Adipocyte (in vitro differentiated cells): ENCODE measurements at regions not wholly inside any gene's neighbourhood (a gene's known extent, or its start where the extent isn't known, plus 50 kb on each side); places are given as distances from the start of the nearest gene placed in this dataset.
A peak's percentile ranks its signal among the peaks of the same experiment; 100 is the strongest.

Source experiments
- DNase-seq: peaks from one replicate; pipeline ENCODE4 v3.0.0-alpha.2; 2015; ENCODE audit warnings: low read depth
- H3K27me3 ChIP-seq: replicated peaks from 2 replicates; pipeline ENCODE4 v1.7.0; 2013; ENCODE audit warnings: mild to moderate bottlenecking, low read length, moderate library complexity; ENCODE audit not compliant: control insufficient read depth, insufficient read depth
- H3K36me3 ChIP-seq: 2 replicates; pipeline ENCODE4 v1.7.0; 2013; ENCODE audit warnings: low read length, mild to moderate bottlenecking, moderate library complexity; ENCODE audit not compliant: control insufficient read depth, insufficient read depth, severe bottlenecking
- H3K4me1 ChIP-seq: 2 replicates; pipeline ENCODE4 v1.7.0; 2013; ENCODE audit warnings: mild to moderate bottlenecking, low read length, moderate library complexity; ENCODE audit not compliant: control insufficient read depth, insufficient read depth
- H3K4me3 ChIP-seq: 2 replicates; pipeline ENCODE4 v1.7.0; 2013; ENCODE audit warnings: mild to moderate bottlenecking, low read length, moderate library complexity
- H3K9ac ChIP-seq: 2 replicates; pipeline ENCODE4 v1.7.0; 2013; ENCODE audit warnings: mild to moderate bottlenecking, low read length, moderate library complexity
- H3K9me3 ChIP-seq: 2 replicates; pipeline ENCODE4 v1.7.0; 2013; ENCODE audit warnings: mild to moderate bottlenecking, low read length, moderate library complexity; ENCODE audit not compliant: control insufficient read depth

DNA sequence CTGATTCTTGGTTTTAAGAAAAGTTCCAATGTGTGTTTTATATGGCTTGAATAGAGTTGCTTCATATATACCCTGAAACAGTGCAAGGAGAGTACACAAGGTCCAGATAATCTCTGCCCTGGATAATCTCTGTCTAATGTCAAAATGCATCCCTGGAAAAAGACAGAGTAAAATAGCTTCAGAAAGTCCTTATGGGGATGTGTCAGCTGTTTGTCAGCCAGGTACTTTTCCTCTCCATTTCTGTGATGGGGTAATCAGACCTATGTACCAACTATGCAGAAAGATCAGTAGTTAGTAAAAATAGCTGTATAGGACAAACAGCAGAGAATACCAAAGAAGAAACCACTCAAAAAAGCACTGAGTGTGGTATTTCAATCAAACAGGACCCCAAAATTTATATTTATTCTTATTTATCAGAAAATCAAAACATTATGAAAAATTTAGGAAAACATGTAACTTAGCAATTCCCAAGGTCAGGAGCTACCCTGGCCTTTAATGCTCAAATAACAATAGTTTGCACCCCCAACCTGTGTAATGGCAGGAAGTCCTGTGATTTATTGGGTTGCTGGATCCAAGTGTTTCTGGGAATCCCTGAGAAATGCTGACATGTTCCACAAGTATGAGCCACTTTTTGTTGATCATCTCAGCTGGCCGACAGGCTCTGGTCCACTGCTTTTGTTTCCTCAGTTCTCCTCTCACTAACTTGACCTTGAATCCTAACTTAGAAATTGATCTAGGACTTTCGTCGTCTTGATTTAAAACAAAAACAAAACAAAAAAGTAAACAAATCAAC, 69.6 kb downstream of the MDH1 start:
- DNase-seq: no peak
- Histone ChIP-seq H3K36me3 (no peaks in the 10 kb centered on the region), H3K9ac (no peak overlapping the region), H3K9me3 (peaks cover 5% of the 10 kb centered on the region), H3K27me3 (no peaks in the 10 kb centered on the region), H3K4me3 (no peak overlapping the region), H3K4me1 (peaks cover 37% of the 10 kb centered on the region)

DNA sequence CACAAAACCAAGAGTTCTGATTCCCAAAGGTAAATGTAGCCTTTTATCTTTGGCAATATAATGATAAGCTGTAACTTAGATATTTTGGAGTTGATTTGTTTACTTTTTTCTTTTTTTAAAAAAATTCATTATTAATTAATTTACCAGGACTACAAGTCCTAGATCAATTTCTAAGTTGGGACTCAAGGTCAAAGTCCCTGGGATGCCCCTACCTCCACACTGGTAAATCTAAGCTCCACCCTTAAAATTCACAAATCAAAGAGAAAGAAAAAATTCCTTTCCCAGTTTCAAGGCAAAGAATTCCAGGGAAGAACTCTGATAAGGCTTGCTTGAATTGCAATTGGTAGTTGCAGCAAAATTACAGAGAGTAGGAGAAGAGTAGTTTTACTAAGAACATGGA, 71.3 kb downstream of the MDH1 start:
- Histone ChIP-seq H3K27me3 (no peaks in the 10 kb centered on the region), H3K4me1 (peaks cover 40% of the 10 kb centered on the region), H3K9ac (no peak overlapping the region), H3K36me3 (no peaks in the 10 kb centered on the region), H3K4me3 (no peak overlapping the region), H3K9me3 (no peaks in the 10 kb centered on the region)
- DNase-seq: no peak

DNA sequence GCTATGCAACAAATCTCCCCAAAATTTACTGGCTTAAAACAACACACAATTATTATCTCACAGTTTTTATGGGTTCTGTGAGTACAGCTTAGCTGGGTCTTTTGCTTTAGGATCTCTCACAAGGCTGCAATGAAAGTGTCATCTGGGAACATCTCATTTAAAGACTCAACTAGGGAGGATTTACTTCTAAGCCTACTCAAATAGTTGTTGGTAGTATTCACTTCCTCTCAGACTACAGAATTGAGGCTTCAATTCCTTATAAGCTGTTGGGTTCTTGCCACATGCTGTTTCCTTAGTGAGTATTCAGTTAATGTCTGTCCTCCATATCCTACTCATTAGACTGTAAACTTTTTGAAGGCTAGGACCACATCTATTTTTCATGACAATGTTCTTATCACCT, 72.3 kb downstream of the MDH1 start:
- DNase-seq: peak; percentile 73
- no peak overlapping the region for H3K9ac ChIP-seq
- no peaks in the 10 kb centered on the region for H3K27me3 ChIP-seq
- no peaks in the 10 kb centered on the region for H3K9me3 ChIP-seq
- no peak overlapping the region for H3K4me3 ChIP-seq
- H3K4me1 ChIP-seq: peaks cover 44% of the 10 kb centered on the region
- H3K36me3 ChIP-seq: no peaks in the 10 kb centered on the region

DNA sequence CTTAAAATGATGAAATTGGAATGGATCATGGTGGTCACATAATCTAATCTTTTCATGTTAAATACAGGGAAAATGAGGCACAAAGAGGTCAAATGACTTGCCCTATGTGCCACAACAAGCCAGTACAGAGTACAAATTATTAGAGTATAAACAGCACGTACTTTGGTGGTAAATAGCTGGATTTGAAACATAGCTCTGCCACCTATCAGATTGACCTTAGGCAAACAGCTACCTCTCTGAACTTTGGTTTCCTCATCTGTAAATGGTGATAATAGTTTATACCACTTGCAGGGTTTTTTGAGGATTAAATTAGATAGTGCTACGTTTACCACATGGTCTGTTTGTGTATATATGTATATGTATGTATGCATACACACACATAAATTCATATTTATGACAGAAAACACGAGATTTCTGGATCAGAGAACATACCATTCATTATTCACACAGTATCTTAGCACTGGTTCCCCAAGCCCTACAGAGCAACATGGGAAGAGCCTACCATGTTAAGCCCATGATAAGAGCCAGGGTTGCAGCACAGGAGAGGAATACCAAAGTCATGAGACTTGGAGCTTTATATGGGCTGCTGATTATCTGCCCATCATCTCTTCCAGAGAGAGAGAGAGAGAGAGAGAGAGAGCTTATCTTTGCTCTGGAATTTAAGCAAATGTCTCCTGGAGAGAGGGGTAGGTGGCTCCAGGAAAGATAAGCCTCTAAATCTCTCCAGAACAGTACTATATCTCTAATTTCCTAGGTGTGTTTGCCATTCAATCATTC, 73.5 kb downstream of the MDH1 start:
- no peak for DNase-seq
- H3K4me3 ChIP-seq: no peak overlapping the region
- no peak overlapping the region for H3K9ac ChIP-seq
- H3K9me3 ChIP-seq: no peaks in the 10 kb centered on the region
- H3K27me3 ChIP-seq: no peaks in the 10 kb centered on the region
- no peaks in the 10 kb centered on the region for H3K36me3 ChIP-seq
- peaks cover 51% of the 10 kb centered on the region for H3K4me1 ChIP-seq

DNA sequence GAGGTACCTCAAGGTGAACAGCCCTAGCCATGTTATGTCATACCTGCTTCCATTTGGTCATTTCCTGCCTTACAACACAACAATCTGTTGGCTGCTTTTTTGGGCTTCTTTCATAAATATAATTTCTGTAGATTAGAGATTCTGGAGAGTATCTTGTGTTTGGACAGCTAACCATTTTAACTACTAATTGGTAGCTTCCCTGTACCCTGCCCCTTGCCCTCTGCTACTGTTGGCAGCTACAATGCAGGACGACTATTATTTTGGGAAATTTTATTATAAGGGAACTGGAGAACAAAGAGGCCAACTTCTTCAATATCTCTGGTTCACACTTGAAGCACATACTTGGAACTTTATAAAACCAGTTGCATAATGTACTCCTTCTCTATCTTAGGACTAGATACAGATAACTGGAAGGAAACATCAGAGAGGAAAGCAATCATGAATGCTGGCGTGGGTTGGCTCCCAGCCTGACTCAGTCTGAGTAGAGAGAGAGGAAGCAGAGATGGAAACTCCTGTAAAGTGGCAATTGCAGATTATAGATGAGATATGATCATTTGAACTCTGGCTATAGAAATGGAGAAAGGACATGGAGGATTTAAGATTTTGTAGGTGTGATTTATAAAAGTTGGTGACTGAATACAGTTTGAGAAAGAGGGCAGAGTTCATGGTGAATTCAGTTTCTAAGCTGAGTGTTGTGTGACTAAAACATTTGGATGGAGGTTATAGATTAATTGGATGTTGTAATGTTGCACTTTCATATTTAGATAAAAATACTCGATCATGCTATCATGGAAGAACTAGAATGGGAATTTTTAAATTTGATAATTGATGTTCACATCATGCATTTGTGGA, 74.5 kb downstream of the MDH1 start:
- H3K4me3 ChIP-seq: peak overlapping the region; percentile 21
- no peak overlapping the region for H3K9ac ChIP-seq

DNA sequence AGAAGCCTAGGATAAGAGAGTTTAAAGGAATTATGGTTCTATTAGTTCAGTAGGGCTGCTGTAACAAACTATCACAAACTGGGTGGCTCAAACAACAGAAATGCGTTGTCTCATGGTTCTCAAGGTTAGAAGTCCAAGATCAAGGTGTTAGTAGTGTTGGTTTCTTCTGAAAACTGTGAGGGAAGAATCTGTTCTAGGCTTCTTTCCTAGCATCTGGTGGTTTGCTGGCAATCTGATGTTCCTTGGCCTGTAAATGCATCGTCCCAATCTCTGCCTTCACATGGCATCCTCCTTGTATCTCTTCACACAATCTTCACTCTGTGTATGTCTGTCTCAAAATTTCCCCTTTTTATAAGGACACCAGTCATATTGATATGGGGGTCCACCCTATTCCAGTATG, 76.3 kb downstream of the MDH1 start:
- Histone ChIP-seq H3K4me1 (peaks cover 59% of the 10 kb centered on the region), H3K4me3 (no peak overlapping the region), H3K27me3 (no peaks in the 10 kb centered on the region), H3K36me3 (no peaks in the 10 kb centered on the region), H3K9ac (no peak overlapping the region), H3K9me3 (no peaks in the 10 kb centered on the region)
- no peak for DNase-seq

More for the DNA sequence above, 74.5 kb downstream of the MDH1 start:
- H3K36me3 ChIP-seq: no peaks in the 10 kb centered on the region
- H3K4me1 ChIP-seq: peaks cover 60% of the 10 kb centered on the region
- no peak for DNase-seq
- H3K27me3 ChIP-seq: no peaks in the 10 kb centered on the region
- H3K9me3 ChIP-seq: no peaks in the 10 kb centered on the region

DNA sequence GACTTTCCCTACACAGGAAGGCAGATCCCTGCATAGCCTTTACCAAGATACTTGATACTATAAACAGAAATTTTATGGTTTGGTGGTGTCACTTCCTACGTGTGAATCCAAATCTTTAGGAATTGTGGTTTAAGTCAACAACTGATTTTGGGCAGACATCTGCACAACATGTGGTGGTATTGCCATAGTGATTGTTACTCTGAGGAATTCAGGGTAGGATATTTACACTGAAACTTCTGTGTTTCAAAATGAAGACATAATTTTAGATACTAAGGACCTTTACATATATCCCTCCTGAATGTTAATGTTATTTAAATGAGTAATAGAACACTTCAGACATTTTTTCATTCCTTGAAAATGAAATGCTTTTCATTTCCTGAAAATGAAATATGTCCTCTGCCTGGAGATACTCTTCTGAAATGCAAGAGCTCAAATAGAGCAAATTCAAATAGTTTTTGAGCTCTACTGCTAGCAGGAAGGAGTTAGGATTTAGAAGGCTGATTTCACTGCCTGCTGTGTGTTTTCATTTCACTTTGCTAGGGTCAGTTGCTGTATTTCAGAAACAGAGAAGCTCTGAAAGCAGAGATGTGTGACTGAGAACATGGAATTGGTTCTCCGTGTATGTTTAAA, 77.2 kb downstream of the MDH1 start:
- H3K36me3 ChIP-seq: no peaks in the 10 kb centered on the region
- H3K9ac ChIP-seq: peak overlapping the region; percentile 27
- H3K27me3 ChIP-seq: no peaks in the 10 kb centered on the region
- no peaks in the 10 kb centered on the region for H3K9me3 ChIP-seq
- peak; percentile 59 for DNase-seq
- H3K4me1 ChIP-seq: peaks cover 63% of the 10 kb centered on the region
- H3K4me3 ChIP-seq: no peak overlapping the region

DNA sequence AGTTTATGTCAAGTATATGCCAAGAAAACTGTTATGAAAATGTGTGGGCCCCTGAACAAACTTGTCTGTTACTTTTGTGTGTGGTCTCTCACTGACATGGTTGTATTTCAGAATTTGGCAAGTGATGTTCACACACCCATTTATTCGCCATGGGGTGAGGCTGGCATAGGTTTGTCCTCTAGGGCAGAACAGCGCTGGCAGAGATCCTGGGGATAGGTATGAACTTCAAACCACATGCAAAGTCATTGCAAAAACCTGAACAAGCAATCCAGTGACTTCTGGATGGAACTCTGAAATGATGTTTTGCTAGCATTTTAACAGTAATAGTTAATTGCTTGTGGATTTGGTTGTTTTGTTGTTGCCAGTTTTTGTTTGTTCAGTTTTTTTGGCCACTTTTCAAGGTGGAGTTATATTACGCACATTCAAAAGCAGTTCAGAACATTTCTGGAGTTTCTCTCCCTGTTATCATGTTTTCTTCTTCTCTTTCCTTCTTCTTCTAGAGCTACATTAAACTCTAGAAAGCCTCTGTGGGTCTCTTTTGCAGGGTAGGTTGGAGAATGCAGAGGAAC, 78.5 kb downstream of the MDH1 start:
- Histone ChIP-seq H3K9me3 (no peaks in the 10 kb centered on the region), H3K4me1 (peaks cover 56% of the 10 kb centered on the region), H3K4me3 (no peak overlapping the region), H3K36me3 (no peaks in the 10 kb centered on the region), H3K9ac (no peak overlapping the region), H3K27me3 (no peaks in the 10 kb centered on the region)
- no peak for DNase-seq

DNA sequence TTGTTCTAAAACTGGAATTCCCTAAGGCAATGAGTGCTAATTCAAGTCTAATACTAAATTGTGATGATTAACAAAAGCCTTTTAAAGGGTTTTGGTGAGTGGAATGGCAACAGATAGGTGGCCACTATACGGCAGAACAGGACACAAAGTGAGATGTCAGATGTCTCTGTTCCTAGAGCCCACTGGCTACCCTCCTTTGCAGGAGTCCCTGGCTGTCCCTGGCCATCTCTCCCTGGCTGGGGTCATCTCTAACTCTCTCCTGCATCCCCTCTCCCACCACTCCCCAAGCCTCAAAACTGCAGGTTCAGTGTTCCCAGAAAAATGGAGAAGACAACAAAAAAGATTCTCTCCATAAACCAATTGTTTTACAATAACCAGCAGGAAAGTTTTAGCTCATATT, 79.2 kb downstream of the MDH1 start:
- no peak for DNase-seq
- no peaks in the 10 kb centered on the region for H3K27me3 ChIP-seq
- no peaks in the 10 kb centered on the region for H3K36me3 ChIP-seq
- H3K4me1 ChIP-seq: peaks cover 49% of the 10 kb centered on the region
- H3K9me3 ChIP-seq: no peaks in the 10 kb centered on the region
- H3K9ac ChIP-seq: no peak overlapping the region
- H3K4me3 ChIP-seq: no peak overlapping the region

DNA sequence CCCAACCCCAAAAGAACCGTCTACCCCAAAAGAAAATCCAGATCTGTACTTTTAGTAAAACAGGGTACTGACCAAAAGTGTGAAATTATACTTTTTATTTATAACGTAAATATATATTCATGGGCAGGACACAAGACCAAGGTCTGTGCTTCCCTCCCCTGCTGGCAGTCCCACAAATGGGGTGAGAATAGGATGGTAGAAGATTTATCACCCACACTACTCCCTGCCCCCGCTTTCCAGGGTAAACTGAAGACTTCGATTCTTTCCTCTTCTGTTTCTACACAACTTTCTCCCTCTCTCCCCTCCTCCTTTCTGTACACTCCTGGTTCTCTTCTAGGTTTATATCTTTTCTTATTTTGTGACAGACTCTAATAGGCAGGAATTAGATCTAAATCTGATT, 79.7 kb downstream of the MDH1 start:
- no peaks in the 10 kb centered on the region for H3K27me3 ChIP-seq
- H3K9ac ChIP-seq: no peak overlapping the region
- no peaks in the 10 kb centered on the region for H3K9me3 ChIP-seq
- H3K36me3 ChIP-seq: no peaks in the 10 kb centered on the region
- H3K4me1 ChIP-seq: peaks cover 49% of the 10 kb centered on the region
- DNase-seq: no peak
- no peak overlapping the region for H3K4me3 ChIP-seq
